Mesothelial cell of epicardium (in vitro differentiated cells): ENCODE measurements at regions not wholly inside any gene's neighbourhood (a gene's known extent, or its start where the extent isn't known, plus 50 kb on each side); places are given as distances from the start of the nearest gene placed in this dataset.

Source experiments
- DNase-seq, 2 experiments: peaks; one replicate each; pipeline ENCODE4 v3.0.0; 2021; ENCODE audit warnings: low spot score in 2 of 2; ENCODE audit not compliant: unreplicated experiment in 2 of 2
- H3K27ac Mint-ChIP-seq: 2 replicates; pipeline ENCODE4 v1.8.0; 2021; ENCODE audit warnings: mixed read lengths
- H3K27me3 Mint-ChIP-seq: 2 replicates; pipeline ENCODE4 v1.8.0; 2021; ENCODE audit warnings: low read depth, mixed read lengths
- H3K36me3 Mint-ChIP-seq: 2 replicates; pipeline ENCODE4 v1.8.0; 2021; ENCODE audit warnings: mixed read lengths
- H3K4me1 Mint-ChIP-seq: 2 replicates; pipeline ENCODE4 v1.8.0; 2021; ENCODE audit warnings: mixed read lengths
- H3K4me3 Mint-ChIP-seq: 2 replicates; pipeline ENCODE4 v1.8.0; 2021; ENCODE audit warnings: mild to moderate bottlenecking, moderate library complexity, mixed read lengths
- H3K9me3 Mint-ChIP-seq: 2 replicates; pipeline ENCODE4 v1.8.0; 2021; ENCODE audit warnings: mixed read lengths
- CTCF ChIP-seq: fragments of 200-600 bp; sonication (generic); IDR thresholded peaks from one replicate; pipeline ENCODE4 v1.5.0; 2021; ENCODE audit warnings: antibody characterized with exemption; ENCODE audit not compliant: unreplicated experiment

- no peak for DNase-seq
- Mint-ChIP-seq H3K36me3 (no peaks in the 10 kb centered on the region), H3K27me3 (no peaks in the 10 kb centered on the region), H3K27ac (no peak overlapping the region), H3K4me3 (no peak overlapping the region), H3K9me3 (peaks cover 4% of the 10 kb centered on the region), H3K4me1 (peaks cover 17% of the 10 kb centered on the region)
- TF ChIP-seq CTCF: no peak
Measured at GRCh38 chr14:86442135-86442534, 912.2 kb downstream of the FLRT2 start.

DNA sequence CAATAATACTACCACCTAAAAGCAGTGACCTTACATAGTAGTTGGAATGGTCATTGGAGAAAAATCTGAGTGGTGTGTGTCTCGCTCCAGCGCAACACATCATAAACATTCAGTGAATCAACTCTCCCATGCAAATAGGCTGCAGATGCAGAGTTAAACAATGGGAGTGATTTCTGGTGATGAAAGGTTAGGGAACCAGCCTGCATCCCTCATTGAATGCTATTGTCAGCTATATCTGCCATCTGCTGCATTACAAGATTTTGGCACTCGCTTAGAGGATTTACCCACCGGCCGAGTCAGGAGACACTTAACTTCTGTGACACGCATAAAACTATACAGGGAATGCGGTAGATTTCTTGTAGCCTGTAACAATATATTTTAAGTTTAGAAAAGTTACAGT lies 900.9 kb downstream of the FLRT2 start:
- no peak for DNase-seq
- no peak for TF ChIP-seq CTCF
- Mint-ChIP-seq H3K9me3 (peaks cover 19% of the 10 kb centered on the region), H3K27ac (no peak overlapping the region), H3K27me3 (no peaks in the 10 kb centered on the region), H3K4me1 (peaks cover 32% of the 10 kb centered on the region), H3K36me3 (peaks cover 6% of the 10 kb centered on the region), H3K4me3 (no peak overlapping the region)

GRCh38 chr14:86423214-86423613 lies 893.3 kb downstream of the FLRT2 start:
- H3K4me3 Mint-ChIP-seq: no peak overlapping the region
- H3K27me3 Mint-ChIP-seq: no peaks in the 10 kb centered on the region
- peaks cover 6% of the 10 kb centered on the region for H3K4me1 Mint-ChIP-seq
- H3K27ac Mint-ChIP-seq: no peak overlapping the region
- no peak for TF ChIP-seq CTCF
- DNase-seq: no peak
- no peaks in the 10 kb centered on the region for H3K36me3 Mint-ChIP-seq
- peaks cover 3% of the 10 kb centered on the region for H3K9me3 Mint-ChIP-seq

GRCh38 chr14:86420131-86420530 lies 890.2 kb downstream of the FLRT2 start:
- H3K9me3 Mint-ChIP-seq: peaks cover 13% of the 10 kb centered on the region
- H3K4me1 Mint-ChIP-seq: peaks cover 2% of the 10 kb centered on the region
- DNase-seq: no peak

GRCh38 chr14:86414146-86414545 lies 884.2 kb downstream of the FLRT2 start:
- no peaks in the 10 kb centered on the region for H3K27me3 Mint-ChIP-seq
- peaks cover 16% of the 10 kb centered on the region for H3K36me3 Mint-ChIP-seq
- peaks cover 47% of the 10 kb centered on the region for H3K9me3 Mint-ChIP-seq
- no peak overlapping the region for H3K4me3 Mint-ChIP-seq
- no peak overlapping the region for H3K27ac Mint-ChIP-seq
- peaks cover 4% of the 10 kb centered on the region for H3K4me1 Mint-ChIP-seq
- TF ChIP-seq CTCF: no peak
- DNase-seq: no peak

More at GRCh38 chr14:86420131-86420530, 890.2 kb downstream of the FLRT2 start:
- H3K36me3 Mint-ChIP-seq: peaks cover 4% of the 10 kb centered on the region
- no peak for TF ChIP-seq CTCF
- H3K4me3 Mint-ChIP-seq: no peak overlapping the region
- H3K27me3 Mint-ChIP-seq: no peaks in the 10 kb centered on the region
- no peak overlapping the region for H3K27ac Mint-ChIP-seq
